Stimulated activated CD4-positive, alpha-beta T cell treated with anti-CD3 and anti-CD28 coated beads, Interleukin-2, amount 100 ng/mL, for 48 hours (primary cell): ENCODE measurements at regions not wholly inside any gene's neighbourhood (a gene's known extent, or its start where the extent isn't known, plus 50 kb on each side); places are given as distances from the start of the nearest gene placed in this dataset.

Experiments
- DNase-seq, 2 donors: peaks; one replicate each; pipeline ENCODE4 v3.0.0-alpha.2; 2020

DNA sequence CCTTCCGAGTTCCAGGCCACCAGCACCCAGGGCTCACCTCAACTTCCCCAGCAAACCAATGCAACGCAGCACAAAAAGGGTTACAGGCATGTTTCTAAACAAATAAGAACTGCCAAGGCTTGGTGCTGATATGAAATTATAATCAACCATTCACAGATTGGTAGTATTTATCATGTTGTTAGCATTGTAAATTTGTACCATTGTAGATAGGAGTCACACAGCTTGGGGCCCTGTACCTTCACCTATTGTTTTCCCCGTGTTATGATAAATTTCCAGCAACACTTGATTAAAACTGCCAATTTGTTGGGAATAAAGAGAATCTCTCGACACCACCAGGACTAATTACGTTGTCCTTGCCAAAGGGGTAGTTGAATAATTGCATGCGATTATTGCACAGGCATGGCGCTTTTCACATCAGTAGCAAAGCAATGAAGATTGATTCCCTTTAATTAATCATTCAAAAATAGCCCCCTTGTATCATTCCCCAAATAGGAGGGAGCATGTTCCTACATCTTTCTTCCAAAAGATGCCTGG is 454.1 kb downstream of the ZNF608 start:
- no peak for DNase-seq

DNA sequence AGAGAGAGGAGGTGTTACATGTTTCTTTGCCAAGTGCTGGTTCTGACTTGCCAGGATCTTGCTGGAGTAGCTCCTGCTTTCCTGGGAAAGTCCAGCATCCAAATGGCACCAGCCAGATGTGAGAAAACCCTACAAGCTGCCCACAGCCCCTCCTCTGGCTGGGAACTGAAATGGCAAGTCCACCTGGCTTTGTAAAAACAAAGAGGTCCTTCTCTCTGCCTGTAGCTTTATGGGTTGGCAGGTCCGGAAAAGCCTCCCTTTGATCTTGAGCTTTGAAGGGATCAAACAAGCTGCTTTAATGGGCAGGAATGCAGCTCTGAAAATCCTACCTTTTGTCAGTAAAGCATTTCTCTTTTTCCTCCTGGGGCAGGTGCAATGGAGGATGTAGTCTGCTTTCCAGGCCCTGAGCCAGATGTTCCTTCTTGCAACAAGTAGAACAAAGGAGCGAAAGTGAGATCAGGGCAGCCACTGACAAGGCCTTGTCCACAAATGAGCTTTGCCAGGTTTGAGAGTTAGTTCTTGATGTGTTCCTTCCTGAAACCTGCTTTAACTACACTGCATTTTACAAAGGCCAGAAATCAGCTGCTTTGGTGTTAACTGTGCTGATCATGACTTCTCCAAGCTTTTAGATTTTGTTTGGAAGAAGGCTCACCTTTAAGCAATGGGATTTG is 456.7 kb downstream of the ZNF608 start:
- no peak for DNase-seq

DNA sequence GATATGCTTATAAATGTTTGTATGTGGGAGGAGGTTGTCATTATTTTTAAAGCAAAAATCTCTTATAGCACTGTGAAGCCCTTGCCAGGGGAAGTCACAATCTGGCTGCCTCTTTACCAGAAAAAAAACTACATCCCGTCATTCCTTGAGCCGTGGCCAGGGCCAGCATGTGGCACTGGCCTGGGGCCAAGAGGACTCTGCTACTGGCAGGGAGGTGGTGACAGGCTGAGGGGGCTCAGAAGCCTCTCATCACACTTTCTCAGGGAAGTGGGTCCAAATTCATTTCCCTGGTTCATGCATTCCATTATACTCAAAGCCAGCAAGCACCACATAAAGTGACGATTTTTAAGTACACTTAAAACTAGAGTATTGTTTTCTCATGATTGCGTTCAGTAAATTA is 457.3 kb downstream of the ZNF608 start:
- no peak for DNase-seq

DNA sequence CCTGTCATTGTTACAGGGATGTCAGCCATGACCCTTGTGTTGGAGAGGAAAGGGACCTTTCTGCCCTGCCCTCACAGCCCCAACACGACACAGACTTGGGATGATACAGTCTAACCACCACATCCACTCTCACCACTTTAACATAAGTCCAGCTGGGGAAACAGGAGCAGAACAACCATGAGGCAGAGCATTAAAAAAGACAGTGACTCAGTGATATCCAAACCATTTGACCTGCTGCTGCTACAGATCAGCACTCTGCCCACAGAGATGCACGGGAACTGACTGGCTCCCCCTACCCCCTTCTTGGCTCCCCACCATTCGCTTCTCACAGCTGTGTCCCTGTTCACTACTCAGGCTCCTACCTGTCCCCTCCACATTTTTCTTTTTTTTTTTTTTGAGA is 458.6 kb downstream of the ZNF608 start:
- no peak for DNase-seq

DNA sequence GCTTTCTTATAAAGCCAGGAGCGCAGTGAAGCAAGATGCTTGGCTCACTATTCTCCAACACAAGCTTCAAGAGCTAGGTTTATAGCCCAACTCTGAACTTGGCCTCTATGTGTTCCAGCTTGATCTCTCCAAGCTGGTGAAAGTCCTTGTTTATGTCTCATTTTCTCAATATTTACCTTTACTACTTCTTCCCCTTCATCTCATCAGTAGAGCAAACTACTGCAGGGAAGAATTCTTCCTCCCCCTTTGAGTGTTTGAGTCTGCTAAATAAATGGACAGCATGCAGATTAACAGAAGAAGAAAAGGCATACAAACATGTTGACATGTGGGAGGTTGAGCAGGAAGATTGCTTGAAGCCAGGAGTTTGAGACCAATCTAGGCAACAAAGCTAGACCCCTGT is 460.7 kb downstream of the ZNF608 start:
- DNase-seq = no peak

DNA sequence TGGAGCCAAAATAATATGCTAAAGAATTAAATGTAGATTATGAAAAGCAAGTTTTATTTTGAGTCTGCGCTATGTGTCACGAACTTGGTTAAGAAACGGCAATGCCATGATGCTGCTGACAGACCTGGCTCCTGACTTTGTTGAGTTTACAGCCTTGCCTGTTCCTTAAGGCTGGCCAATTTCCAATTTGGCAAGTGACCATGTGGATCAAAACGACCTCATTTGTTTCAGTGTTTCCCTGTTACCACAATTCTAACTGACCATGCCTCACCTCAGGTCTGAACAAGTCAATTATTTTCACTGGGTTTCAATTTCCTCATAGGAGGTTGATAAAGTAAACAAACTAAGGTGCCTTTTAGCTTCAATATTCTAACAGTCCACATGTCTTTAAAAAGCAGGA is 461.4 kb downstream of the ZNF608 start:
- no peak for DNase-seq

DNA sequence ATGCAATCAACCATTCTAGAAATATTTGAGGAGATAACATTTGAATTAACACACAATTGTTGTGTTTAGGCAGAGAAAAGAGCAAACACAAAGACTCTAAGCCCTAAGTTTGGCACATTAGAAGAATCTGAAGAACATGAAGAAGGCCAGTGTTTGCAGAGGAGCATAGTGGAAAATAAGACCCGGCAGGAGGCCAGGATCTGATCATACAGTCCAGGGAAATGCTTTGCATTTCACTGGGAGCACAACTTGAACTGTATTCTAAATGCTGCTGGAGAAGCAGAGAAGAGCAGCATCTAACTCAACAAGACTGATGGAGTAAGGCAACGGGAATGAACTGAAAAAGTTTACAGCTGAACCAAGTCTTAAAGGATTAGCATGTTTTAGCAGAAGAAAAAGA is 463.4 kb downstream of the ZNF608 start:
- DNase-seq = no peak

DNA sequence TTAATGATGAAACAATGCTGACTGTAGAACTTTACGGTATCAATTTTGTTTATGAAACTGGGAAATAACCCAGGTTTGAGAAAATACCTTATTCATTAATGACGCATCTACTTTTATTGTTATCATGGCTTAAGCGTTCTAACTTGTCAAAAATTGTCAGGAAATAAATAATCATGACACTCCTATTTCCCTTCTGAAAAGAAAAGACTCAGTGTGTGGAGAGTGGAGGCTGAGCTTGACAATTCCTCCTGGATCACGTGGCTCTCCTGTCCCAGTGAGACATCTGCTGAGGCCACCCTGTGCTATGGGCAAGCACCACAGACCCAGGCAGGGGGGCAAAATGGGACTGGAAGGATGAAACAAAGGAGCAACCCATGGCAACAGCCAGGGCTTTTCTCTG is 466.4 kb downstream of the ZNF608 start:
- no peak for DNase-seq

DNA sequence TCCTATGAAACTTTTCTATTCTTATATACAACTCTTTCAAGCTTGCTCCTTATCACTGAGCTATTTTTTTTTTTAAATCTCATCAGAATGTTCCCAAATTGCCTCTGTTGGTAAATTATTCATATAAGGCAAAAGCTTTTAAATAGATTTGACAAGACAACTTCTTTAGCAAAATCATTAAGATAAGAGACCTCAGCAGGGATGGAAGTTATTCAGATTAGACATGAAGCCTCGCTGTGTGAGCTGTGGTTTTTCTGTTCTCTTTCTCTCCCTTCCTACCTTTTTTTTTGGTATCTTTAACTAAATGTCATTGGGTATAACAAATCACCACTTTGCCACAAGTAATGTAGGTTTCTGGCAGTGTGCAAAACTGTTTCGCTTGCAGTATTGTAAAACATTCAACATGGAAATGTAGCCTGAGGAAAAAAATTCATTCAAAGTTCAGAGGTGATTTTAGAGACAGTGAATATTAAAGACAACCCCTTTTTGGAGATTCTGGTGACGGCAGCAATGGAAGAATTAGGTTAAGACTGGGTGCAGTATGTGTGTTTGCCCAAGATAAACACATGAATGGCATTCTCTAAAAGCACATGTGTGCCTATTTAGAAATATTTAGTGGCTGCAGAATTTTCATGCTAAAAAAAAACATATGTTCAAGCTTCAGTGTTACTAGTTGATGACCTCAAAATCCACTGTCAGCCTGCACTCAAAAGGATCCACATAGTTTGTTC is 467.1 kb downstream of the ZNF608 start:
- DNase-seq = no peak

DNA sequence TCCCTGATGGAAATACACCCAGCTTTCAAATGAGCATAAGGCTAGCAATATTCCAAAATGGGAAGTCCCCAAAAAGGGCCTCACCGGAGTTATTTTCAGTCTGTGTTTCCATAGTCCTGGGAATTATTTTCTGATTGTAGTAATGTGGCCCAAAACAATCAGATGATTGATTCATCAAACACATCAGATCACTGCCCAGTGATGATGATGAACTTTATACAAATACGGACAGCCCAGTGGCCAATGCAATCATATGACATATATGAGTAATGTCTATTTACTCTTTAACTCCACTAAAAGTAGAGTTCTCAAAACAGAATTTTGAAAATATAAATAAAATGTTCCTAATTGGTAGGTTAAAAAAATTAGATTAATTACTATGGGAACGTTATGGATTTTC is 467.8 kb downstream of the ZNF608 start:
- DNase-seq = no peak

DNA sequence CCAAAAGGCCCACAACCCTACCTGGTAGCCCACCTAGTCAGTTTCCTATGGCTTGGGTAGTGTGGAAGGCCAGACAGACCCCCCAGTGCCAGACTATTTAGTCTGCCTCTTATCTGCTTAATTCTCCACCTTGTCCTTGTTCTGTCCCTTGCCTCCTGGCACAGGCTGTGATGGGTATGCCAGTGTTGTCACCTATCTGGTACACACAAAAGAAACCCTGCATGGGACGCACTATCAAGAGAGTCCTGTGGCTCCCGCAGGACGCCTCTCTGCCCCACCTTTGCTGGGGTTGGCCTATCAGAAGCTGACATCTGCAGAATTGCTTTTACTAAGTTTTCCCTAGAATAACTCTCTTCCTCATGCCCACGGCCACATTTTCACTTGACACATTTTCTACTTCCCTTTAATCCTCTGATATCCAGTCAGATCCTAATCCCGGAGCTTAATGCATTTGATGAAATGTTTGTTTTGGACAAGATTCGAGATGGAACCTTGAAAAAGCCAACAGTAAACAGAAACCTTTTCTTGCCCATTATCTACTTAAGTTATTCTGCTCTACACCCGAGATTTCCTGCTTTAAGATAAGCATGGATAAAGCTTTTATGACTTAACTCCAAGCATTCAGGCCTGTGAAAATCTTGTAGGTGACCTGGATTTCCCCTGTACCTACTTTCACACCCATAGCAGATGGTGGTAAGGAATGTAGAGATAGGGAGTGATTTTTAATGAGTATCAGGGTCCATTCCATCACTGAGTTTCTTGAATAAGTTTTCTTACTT is 468.5 kb downstream of the ZNF608 start:
- no peak for DNase-seq

DNA sequence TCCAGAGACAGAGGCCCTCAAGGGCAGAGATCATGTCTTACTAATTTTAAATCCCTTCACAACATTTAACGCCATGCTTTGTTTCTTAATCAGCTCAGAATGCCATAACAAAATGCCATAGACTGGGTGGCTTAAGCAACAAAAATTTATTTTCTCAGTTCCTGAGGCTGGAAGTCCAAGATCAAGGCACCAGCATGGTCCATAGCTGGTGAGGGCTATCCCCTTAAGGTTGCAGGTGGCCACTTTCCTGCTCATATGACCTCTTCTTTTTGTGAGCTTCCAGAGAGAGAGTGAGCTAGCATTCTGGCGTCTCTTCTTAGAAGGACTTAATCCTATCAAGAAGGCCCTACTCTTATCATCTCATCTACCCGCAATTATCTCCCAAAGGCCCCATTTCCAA is 470.3 kb downstream of the ZNF608 start:
- no peak for DNase-seq

DNA sequence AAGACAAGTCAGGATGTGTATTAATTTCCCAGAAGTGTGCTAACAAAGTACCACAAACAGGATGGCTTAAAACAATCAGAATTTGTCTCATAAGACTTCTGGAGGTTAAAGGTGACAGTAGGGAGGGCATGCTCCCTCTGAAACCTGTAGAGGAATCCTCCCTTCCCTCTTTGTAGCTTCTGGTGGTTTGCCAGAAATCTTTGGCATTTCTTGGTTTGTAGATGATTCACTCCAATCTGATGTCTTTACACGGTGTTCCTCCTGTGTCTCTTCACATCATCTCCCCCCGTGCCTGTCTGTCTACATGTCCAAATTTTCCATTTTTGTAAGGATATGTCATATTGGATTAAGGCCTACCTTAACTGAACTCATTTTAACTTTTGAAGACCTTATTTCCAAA is 471.5 kb downstream of the ZNF608 start:
- DNase-seq = no peak

DNA sequence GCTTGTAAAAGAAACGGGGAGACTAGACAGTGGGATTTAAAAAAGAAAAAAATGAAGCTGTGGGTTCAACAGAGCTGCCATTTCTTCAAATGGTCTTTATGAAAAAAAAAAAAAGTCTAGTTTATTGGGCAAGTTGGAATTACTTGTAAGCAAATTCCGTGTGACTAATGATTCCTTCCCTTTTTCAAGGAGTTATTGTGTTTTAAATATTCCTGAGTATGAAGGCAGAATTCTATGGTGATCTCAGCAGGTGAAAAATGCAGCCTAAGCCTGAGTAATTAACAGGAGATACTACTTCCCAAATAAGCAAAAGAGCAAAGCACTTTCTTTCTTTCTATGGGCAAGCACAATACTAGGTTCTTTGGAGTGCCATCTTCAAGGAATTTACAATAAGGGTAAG is 481.9 kb downstream of the ZNF608 start:
- DNase-seq = no peak

DNA sequence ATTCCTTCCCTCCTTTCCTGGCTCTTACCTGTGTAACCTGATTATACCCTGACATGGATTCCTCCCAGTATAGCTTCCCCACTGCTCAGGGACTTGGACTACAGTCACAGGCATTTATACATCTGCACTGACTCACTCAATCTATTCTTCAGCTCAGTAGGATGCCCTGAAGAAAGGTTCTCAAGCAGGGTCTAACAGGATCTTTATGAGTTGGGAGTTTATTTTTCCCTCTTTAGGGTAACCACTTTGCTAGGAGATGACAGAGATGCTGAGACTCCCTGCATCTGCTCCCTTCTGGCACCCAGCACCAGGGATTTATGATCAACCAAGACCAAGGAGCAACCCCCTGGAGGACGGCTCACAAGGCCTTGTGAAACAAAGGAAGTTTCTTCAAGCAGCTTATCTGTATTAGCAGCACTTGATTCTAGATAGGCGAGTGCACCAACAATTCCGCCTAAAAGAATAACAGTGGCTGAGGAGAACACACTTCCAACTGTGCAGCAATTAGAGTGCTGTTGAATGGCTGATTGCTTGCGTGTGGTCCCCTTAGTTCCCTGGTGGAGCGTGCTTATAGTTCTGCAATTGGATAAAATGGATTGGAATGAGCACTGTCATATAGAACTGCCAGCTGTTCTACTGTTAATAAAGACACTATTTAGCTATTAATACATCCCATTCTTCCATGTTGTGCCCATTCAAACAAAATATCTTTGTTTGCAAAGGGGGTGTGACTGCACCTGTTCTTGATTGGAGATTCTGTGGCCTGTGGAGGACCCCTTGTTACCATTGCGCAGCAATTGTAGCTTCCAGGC is 482.6 kb downstream of the ZNF608 start:
- no peak for DNase-seq

DNA sequence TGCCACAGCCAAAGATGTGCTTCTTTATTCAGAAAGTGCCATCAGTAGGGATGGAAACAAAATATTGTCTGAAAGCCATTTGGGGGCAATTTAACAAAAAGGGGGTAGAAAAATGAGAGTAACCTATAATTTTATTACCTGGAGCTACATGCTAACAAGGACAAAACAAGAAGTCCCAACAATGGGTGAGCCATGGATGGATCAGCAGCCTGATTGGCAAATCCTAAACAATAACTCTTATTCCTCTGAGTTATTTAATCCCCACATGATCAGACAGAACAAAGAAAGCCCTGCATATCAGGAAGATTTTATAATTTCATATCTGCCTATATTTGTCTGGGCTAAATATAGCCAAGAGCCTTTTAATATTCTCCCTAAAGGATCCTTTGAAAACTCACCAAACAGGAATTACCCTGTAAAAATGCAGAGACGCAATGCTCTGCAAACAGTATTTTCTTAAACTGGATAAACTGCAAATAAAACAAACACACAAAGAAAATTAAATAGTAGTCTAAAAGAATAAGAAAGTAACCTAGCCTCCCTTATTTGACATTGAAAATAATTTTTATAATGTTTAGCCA is 483.4 kb downstream of the ZNF608 start:
- no peak for DNase-seq

DNA sequence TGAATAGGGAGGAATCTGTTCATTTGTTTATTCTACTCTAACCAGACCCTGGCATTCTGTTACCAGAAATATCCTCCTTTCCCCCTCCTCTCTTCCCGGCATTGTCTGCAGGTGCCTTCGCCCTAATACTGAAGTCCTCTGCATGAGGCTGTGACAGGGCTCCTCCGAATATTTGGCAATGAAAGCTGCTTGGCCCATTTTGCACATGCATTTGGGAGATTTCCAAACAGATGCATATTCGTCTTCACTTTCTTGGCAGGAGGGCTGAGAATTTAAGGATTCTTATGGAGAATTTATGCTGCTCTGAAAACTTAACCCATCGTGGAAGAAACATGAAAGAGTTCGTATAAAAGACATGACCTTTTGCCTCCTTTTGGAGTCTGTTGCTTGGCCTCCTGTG is 484.0 kb downstream of the ZNF608 start:
- no peak for DNase-seq

DNA sequence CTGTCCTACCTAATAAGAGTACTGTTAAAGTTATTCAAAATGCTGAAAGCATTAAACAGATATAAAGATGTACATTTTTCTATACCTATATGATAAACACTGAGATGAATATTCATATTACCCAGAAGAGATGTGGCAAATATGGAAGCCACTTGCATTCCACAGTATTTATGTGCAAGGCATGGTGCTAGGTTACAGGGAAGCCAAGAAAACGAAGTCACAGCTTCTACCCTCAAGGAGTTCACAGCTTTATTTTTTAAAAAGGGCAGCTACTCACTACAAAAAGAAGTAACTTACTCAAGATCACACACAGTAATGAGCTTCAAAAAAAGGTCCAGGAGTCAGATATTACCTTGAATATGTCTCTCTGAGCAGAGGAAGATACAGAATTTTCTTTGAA is 484.6 kb downstream of the ZNF608 start:
- DNase-seq = no peak

DNA sequence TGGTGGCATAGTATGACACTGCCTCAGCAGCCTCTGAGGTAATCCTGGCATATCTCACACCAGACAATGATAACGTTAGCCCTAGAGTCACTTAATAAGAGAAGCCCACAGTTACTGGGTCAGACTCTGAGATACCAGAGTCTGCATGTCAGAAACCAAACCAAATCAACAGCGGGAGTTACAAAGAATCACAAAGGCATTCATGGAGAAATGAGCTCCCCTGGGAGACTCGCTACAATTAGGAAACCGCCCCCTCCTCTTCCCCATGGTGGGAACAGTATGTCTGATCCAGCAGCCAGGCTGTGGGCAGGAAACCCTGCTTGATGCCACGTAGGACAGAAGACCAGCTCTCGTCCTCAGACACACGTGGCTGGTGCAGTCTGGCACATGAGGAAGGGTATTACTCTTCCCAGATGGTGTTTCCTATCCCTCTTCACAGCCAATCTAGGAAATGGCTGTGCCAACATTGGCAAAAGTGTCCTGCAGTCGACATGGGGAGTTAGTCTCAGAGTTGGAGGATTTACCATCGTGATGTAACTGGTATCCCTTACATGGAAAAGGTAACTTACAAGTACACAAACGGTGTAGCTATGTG is 485.4 kb downstream of the ZNF608 start:
- DNase-seq = no peak

DNA sequence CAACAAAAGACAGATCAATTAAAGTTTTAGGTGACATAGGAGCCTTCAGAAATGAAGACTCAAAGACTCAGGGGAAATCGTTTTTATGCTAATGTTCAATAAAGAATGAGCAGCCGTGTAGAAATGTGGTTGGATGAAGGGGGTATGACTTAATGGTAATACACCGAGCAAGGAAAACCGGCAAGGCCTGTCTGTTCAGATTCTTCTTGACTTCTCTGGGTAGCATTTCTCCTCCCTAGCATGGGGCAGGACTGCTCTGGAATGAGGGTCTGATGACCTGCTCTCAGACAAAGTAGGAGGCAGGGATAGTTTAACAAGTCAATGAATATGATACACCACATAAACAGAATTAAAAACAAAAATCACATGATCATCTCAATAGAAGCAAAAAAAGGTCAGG is 487.4 kb downstream of the ZNF608 start:
- no peak for DNase-seq

DNA sequence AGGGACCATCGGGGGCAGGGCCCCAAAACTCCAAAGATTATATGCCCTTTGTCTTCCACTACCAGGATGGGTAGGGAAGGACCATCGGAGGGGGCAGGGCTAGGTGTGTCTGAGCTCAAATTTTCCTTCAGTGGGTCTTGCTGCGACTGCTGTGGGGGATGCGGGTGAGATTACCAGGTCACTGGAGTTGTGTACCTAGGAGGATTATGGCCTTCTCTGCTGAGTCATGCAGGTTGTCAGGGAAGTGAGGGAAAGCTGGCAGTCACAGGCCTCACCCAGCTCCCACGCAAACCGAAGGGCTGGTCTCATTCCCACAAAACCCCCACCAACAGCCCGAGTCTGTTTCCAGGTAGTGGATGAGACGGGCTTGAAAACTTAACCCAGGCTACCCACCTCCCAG is 489.4 kb downstream of the ZNF608 start:
- DNase-seq = no peak

DNA sequence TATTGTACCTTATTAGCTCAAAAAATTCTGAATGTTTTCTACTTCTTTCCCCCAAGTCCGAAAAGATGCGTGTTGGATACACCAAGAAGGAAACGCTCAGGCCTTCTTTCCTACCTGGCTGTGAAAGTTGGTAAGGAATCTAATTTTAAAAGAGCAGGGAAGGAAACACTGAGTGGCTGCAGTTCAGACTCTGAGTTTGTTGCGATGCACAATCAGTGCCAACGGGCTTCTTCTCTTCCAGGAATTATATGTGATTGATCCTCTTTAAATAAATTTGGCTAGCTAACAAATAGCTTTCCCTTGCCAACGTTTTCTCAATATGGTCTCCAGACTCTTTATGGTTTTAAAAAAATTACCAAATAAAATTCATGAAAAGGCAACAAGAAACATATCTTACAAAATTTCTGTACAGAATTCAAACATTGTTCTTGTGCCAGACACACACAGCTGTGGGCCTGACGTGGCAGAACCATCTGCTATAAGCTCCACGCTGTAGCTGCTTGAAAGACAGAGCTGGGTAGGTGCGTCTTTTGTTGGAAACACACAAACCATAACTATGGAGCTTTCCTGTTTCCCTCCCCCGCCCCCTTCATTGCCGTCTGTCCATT is 493.1 kb downstream of the ZNF608 start:
- DNase-seq = no peak
